ENCODE measurements at regions not wholly inside any gene's neighbourhood (a gene's known extent, or its start where the extent isn't known, plus 50 kb on each side); places are given as distances from the start of the nearest gene placed in this dataset.

DNA sequence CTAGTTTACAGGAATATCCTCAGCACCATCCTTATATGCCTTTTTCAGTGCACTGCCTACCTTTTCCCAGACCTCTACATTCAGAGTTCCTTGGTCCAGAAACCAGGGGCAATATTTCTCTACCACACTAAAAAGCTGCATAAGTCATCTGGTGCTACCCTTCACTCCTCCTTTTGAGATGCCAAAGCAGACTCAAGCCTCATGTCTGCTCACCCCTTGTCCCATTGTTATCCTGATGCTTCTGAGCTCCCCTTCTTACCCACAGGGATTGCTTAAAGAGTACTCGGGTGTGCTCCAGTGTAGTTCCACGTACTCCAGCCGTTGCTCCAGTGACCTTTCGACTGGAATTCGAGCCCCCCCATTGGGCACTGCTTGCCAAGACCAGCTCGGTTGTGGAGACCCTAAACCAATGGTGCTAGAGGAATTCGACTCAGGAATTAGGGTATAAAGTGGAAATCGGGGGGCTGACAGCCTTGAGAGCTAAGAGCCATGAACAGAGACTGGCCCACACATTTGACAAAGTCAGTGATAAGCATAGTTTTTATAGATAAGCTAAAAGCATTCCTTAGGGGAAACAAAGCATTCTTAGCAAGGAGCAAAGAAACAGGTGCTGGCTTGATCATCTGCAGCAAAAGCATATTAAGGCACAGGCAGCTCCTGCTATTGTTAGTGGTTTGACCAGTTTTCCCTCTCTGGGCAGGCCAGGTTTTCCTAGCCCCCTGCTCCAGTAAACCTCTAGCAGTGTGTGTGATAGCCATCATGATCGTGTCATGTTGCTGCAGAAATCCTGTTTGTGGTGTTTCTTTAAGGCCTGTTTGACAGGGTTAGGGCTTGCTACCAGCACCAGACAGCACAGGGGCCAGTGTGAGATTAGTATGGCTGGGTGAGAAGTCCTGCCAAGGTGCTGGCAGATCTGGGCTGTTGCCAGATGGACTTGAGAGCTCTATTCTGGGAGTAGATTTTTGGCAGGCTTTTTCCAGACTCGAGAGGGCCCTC lies 57.5 kb upstream of the WDR1 start:
- no peaks in the 10 kb centered on the region for H3K36me3 ChIP-seq (ENCODE audit: control insufficient read depth in 1 of 2, insufficient read depth in 2 of 2, low read length in 2 of 2)
- H3K9me3 ChIP-seq (ENCODE audit: control insufficient read depth in 1 of 2, insufficient read depth in 1 of 2, low read depth in 1 of 2, low read length in 2 of 2), result no peaks in the 10 kb centered on the region
- no peak for TF ChIP-seq ZNF274 (IDR thresholded peaks at IDR 0.05; ENCODE audit: low read depth, low read length)
- TF ChIP-seq POLR2AphosphoS5 (IDR thresholded peaks at IDR 0.05; ENCODE audit: low read depth, low read length), result no peak
- no peak for TF ChIP-seq YY1 (IDR thresholded peaks at IDR 0.05; ENCODE audit: extremely low read depth, insufficient replicate concordance, low read depth, low read length)
- TF ChIP-seq RAD21 (IDR thresholded peaks at IDR 0.05; ENCODE audit: low read depth), result no peak
- no peak for TF ChIP-seq EZH2phosphoT487 (IDR thresholded peaks at IDR 0.05; ENCODE audit: borderline replicate concordance)
- TF ChIP-seq SIN3A (IDR thresholded peaks at IDR 0.05; ENCODE audit: low read depth), result no peak
- no peak for TF ChIP-seq CBX3 (IDR thresholded peaks at IDR 0.05; ENCODE audit: low read depth)
- TF ChIP-seq FOSL1 (IDR thresholded peaks at IDR 0.05; ENCODE audit: low read depth), result no peak
- TF ChIP-seq ZFX (IDR thresholded peaks at IDR 0.05), result no peak
- no peak for TF ChIP-seq MAX (IDR thresholded peaks at IDR 0.05)
- TF ChIP-seq ZBTB33 (IDR thresholded peaks at IDR 0.05; ENCODE audit: extremely low read depth, insufficient replicate concordance, low read length), result no peak
- TF ChIP-seq SRF (IDR thresholded peaks at IDR 0.05; ENCODE audit: low read depth), result no peak
- no peak for TF ChIP-seq JUND (IDR thresholded peaks at IDR 0.05)
- TF ChIP-seq, protein P1, sequence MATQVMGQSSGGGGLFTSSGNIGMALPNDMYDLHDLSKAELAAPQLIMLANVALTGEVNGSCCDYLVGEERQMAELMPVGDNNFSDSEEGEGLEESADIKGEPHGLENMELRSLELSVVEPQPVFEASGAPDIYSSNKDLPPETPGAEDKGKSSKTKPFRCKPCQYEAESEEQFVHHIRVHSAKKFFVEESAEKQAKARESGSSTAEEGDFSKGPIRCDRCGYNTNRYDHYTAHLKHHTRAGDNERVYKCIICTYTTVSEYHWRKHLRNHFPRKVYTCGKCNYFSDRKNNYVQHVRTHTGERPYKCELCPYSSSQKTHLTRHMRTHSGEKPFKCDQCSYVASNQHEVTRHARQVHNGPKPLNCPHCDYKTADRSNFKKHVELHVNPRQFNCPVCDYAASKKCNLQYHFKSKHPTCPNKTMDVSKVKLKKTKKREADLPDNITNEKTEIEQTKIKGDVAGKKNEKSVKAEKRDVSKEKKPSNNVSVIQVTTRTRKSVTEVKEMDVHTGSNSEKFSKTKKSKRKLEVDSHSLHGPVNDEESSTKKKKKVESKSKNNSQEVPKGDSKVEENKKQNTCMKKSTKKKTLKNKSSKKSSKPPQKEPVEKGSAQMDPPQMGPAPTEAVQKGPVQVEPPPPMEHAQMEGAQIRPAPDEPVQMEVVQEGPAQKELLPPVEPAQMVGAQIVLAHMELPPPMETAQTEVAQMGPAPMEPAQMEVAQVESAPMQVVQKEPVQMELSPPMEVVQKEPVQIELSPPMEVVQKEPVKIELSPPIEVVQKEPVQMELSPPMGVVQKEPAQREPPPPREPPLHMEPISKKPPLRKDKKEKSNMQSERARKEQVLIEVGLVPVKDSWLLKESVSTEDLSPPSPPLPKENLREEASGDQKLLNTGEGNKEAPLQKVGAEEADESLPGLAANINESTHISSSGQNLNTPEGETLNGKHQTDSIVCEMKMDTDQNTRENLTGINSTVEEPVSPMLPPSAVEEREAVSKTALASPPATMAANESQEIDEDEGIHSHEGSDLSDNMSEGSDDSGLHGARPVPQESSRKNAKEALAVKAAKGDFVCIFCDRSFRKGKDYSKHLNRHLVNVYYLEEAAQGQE (IDR thresholded peaks at IDR 0.05; ENCODE audit: low read depth), result no peak
- TF ChIP-seq TCF7L2 (IDR thresholded peaks at IDR 0.05; ENCODE audit: borderline replicate concordance, extremely low read depth, insufficient read depth, insufficient read length), result no peak
- no peak overlapping the region for H3K27ac ChIP-seq (ENCODE audit: low read depth, low read length)
- H3K79me2 ChIP-seq (ENCODE audit: insufficient read depth, low read length), result no peaks in the 10 kb centered on the region
- BruUV-seq (replicated peaks), result no TSS peak
- H3K9me2 ChIP-seq (ENCODE audit: insufficient read depth), result no peaks in the 10 kb centered on the region
- no peak overlapping the region for H3K4me2 ChIP-seq (ENCODE audit: low read length)
- no peak overlapping the region for H3K4me3 ChIP-seq (replicated peaks in 1 of 2; ENCODE audit: low read depth in 1 of 2, low read length in 2 of 2)
- ATAC-seq (no peak), DNase-seq (ENCODE audit: low read depth, low spot score) (no peak)
- POLR2A ChIA-PET, result no interaction called here
- intact Hi-C loops (cut with micrococcal nuclease), result no loop called here
- no peaks in the 10 kb centered on the region; the same call in 1 of the 2 replicates for H3K27me3 ChIP-seq (ENCODE audit: insufficient read depth, low read length)
- H2AFZ ChIP-seq (ENCODE audit: low read depth, low read length, poor library complexity, severe bottlenecking), result no peak overlapping the region
- RAD21 ChIA-PET (ENCODE audit: low non-redundant PET in 1 of 2, low total read pairs in 2 of 2, uncharacterized antibody in 2 of 2, unreplicated experiment in 2 of 2), result no interaction called here
- CTCF ChIA-PET, result interaction anchor here (0.7 to 1.0 kb wide), 3 partner anchors 9 to 364 kb away, joined by 3 to 4 read pairs (median 3); no protein-coding TSS in a partner anchor
- H3K9ac ChIP-seq (ENCODE audit: low read length), result no peak overlapping the region
- no peaks in the 10 kb centered on the region for H4K20me1 ChIP-seq (ENCODE audit: insufficient read depth)
- H3K4me1 ChIP-seq (ENCODE audit: control insufficient read depth in 1 of 2, insufficient read depth in 2 of 2, low read length in 2 of 2), result no peaks in the 10 kb centered on the region

Data from HCT116 (cell line).